ENCODE measurements at regions not wholly inside any gene's neighbourhood (a gene's known extent, or its start where the extent isn't known, plus 50 kb on each side); places are given as distances from the start of the nearest gene placed in this dataset.

GRCh38 chr5:4019841-4020240, 424.2 kb downstream of the IRX1 start:
- no peak overlapping the region for H3K4me3 ChIP-seq (ENCODE audit: low read length in 3 of 3)
- DNase-seq, result no peak
- no peaks in the 10 kb centered on the region for H3K9me3 ChIP-seq (ENCODE audit: control insufficient read depth in 2 of 3, insufficient read depth in 1 of 3, low read length in 3 of 3)
- intact Hi-C loops (cut with DNase I), result no loop called here
- no peak overlapping the region for H3K27ac ChIP-seq (ENCODE audit: low read depth in 2 of 2, low read length in 2 of 2)
- no peaks in the 10 kb centered on the region for H3K4me1 ChIP-seq (ENCODE audit: control insufficient read depth in 2 of 3, insufficient read depth in 2 of 3, low read depth in 1 of 3, low read length in 3 of 3)
- H3K27me3 ChIP-seq (ENCODE audit: control insufficient read depth, insufficient read depth, low read length), result no peaks in the 10 kb centered on the region
- H3K36me3 ChIP-seq (ENCODE audit: control insufficient read depth in 2 of 3, insufficient read depth in 3 of 3, low read length in 3 of 3), result no peaks in the 10 kb centered on the region
- FAIRE-seq, result no peak
- H3K9ac ChIP-seq (ENCODE audit: low read length in 3 of 3), result no peak overlapping the region
- TF ChIP-seq, protein P1, sequence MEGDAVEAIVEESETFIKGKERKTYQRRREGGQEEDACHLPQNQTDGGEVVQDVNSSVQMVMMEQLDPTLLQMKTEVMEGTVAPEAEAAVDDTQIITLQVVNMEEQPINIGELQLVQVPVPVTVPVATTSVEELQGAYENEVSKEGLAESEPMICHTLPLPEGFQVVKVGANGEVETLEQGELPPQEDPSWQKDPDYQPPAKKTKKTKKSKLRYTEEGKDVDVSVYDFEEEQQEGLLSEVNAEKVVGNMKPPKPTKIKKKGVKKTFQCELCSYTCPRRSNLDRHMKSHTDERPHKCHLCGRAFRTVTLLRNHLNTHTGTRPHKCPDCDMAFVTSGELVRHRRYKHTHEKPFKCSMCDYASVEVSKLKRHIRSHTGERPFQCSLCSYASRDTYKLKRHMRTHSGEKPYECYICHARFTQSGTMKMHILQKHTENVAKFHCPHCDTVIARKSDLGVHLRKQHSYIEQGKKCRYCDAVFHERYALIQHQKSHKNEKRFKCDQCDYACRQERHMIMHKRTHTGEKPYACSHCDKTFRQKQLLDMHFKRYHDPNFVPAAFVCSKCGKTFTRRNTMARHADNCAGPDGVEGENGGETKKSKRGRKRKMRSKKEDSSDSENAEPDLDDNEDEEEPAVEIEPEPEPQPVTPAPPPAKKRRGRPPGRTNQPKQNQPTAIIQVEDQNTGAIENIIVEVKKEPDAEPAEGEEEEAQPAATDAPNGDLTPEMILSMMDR (IDR thresholded peaks at IDR 0.05; ENCODE audit: borderline replicate concordance, extremely low read depth, insufficient read depth), result no peak

GRCh38 chr5:4020400-4020799, 424.8 kb downstream of the IRX1 start:
- Histone ChIP-seq H3K9ac (ENCODE audit: low read length in 3 of 3) (no peak overlapping the region), H3K4me3 (ENCODE audit: low read length in 3 of 3) (no peak overlapping the region), H3K36me3 (ENCODE audit: control insufficient read depth in 2 of 3, insufficient read depth in 3 of 3, low read length in 3 of 3) (no peaks in the 10 kb centered on the region), H3K4me1 (ENCODE audit: control insufficient read depth in 2 of 3, insufficient read depth in 2 of 3, low read depth in 1 of 3, low read length in 3 of 3) (no peaks in the 10 kb centered on the region), H3K9me3 (ENCODE audit: control insufficient read depth in 2 of 3, insufficient read depth in 1 of 3, low read length in 3 of 3) (no peaks in the 10 kb centered on the region), H3K27me3 (ENCODE audit: control insufficient read depth, insufficient read depth, low read length) (no peaks in the 10 kb centered on the region), H3K27ac (ENCODE audit: low read depth in 2 of 2, low read length in 2 of 2) (no peak overlapping the region)
- DNase-seq, result no peak
- FAIRE-seq, result no peak
- intact Hi-C loops (cut with DNase I), result no loop called here
- TF ChIP-seq, protein P1 (IDR thresholded peaks at IDR 0.05; ENCODE audit: borderline replicate concordance, extremely low read depth, insufficient read depth), result no peak

GRCh38 chr5:4022056-4022670, 426.5 kb downstream of the IRX1 start:
- Histone ChIP-seq H3K36me3 (ENCODE audit: control insufficient read depth in 2 of 3, insufficient read depth in 3 of 3, low read length in 3 of 3) (no peaks in the 10 kb centered on the region), H3K4me1 (ENCODE audit: control insufficient read depth in 2 of 3, insufficient read depth in 2 of 3, low read depth in 1 of 3, low read length in 3 of 3) (no peaks in the 10 kb centered on the region), H3K9ac (ENCODE audit: low read length in 3 of 3) (no peak overlapping the region), H3K4me3 (ENCODE audit: low read length in 3 of 3) (no peak overlapping the region), H3K9me3 (ENCODE audit: control insufficient read depth in 2 of 3, insufficient read depth in 1 of 3, low read length in 3 of 3) (no peaks in the 10 kb centered on the region), H3K27ac (ENCODE audit: low read depth in 2 of 2, low read length in 2 of 2) (no peak overlapping the region), H3K27me3 (ENCODE audit: control insufficient read depth, insufficient read depth, low read length) (no peaks in the 10 kb centered on the region)
- DNase-seq (no peak), FAIRE-seq (no peak)
- TF ChIP-seq, protein P1 (IDR thresholded peaks at IDR 0.05; ENCODE audit: borderline replicate concordance, extremely low read depth, insufficient read depth), result no peak
- intact Hi-C loops (cut with DNase I), result no loop called here

Measured in kidney (tissue), 13 donors.